ENCODE measurements at regions not wholly inside any gene's neighbourhood (a gene's known extent, or its start where the extent isn't known, plus 50 kb on each side); places are given as distances from the start of the nearest gene placed in this dataset.

DNA sequence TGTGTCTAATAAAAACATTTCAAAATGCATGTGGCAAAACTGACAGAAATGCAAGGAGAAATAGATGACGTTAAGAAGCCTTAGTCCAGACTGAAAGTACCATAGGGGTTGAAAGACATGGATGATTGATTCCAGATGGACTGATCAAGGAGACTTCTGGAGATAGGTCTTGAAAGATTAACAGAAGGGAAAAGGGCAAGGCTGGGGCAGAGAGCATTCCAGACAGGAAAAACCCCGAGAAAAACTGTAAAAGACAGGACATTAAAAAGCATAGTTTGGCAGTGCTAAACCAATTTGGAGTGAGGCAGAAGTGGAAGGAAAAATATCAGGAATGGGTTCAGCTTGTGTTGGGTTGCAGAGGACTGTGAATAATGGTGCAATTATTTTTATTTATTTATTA, 375.2 kb upstream of the SGO1 start:
- no peak overlapping the region for H2BK15ac ChIP-seq (ENCODE audit: low read length)
- no peak overlapping the region for H2BK12ac ChIP-seq (ENCODE audit: low read depth, low read length)
- H3K36me3 ChIP-seq (ENCODE audit: control insufficient read depth in 2 of 4, insufficient read depth in 4 of 4, low read length in 3 of 4) = no peaks in the 10 kb centered on the region
- no peaks in the 10 kb centered on the region for H3K9me3 ChIP-seq (ENCODE audit: insufficient read depth in 2 of 2, low read depth in 1 of 2, low read length in 1 of 2)
- no peaks in the 10 kb centered on the region for H3K79me2 ChIP-seq (ENCODE audit: control insufficient read depth in 1 of 2, insufficient read depth in 2 of 2, low read length in 2 of 2)
- H3K79me1 ChIP-seq (ENCODE audit: low read depth, low read length) = no peaks in the 10 kb centered on the region
- no peak overlapping the region for H3K4me2 ChIP-seq (ENCODE audit: insufficient read depth in 1 of 2, low read depth in 2 of 2, low read length in 2 of 2)
- no peak for DNase-seq (ENCODE audit: low read depth in 1 of 2, low spot score in 2 of 2)
- no peak overlapping the region for H4K8ac ChIP-seq (ENCODE audit: extremely low read depth, insufficient read depth, low read length)
- no peaks in the 10 kb centered on the region for H3K4me1 ChIP-seq (replicated peaks in 1 of 4; ENCODE audit: control insufficient read depth in 3 of 4, insufficient read depth in 4 of 4, low read length in 3 of 4)
- FAIRE-seq = no peak
- H3K56ac ChIP-seq (replicated peaks; ENCODE audit: insufficient read length, low read depth, low read length) = no peak overlapping the region
- no peak overlapping the region for H2AK5ac ChIP-seq (ENCODE audit: low read depth, low read length)
- H2BK20ac ChIP-seq (ENCODE audit: low read length) = no peak overlapping the region
- ChIA-PET POLR2A (ENCODE audit: partially characterized antibody) (no interaction called here), CTCF (ENCODE audit: partially characterized antibody) (no interaction called here)
- 89% methylated on average over 2 of the region's 2 CpGs; no CpG with 5 or more reads in 1 of the 2 experiments for WGBS, 2 experiments (ENCODE audit: extremely low coverage in 1 of 2, insufficient coverage in 1 of 2, insufficient read length in 1 of 2, insufficient replicate concordance in 2 of 2, low coverage in 1 of 2, low lambda C conversion rate in 2 of 2, missing lambda C conversion rate in 1 of 2)
- no peak overlapping the region for H2AFZ ChIP-seq (ENCODE audit: low read length)
- H3K18ac ChIP-seq (ENCODE audit: extremely low read depth, low read length) = no peak overlapping the region
- H3K27ac ChIP-seq (ENCODE audit: low read depth, low read length) = no peak overlapping the region
- no peak overlapping the region for H3K4me3 ChIP-seq (ENCODE audit: extremely low read depth in 1 of 4, insufficient read depth in 2 of 4, low read depth in 3 of 4, low read length in 4 of 4)
- H4K91ac ChIP-seq (replicated peaks; ENCODE audit: insufficient read length, low read length) = no peak overlapping the region
- no peak overlapping the region for H3K23ac ChIP-seq (ENCODE audit: insufficient read length)
- no peaks in the 10 kb centered on the region for H4K20me1 ChIP-seq (replicated peaks in 1 of 2; ENCODE audit: control insufficient read depth in 1 of 2, insufficient read depth in 2 of 2, low read length in 2 of 2)
- no peak overlapping the region for H3K9ac ChIP-seq (replicated peaks in 1 of 4; ENCODE audit: extremely low read depth in 1 of 4, low read depth in 3 of 4, low read length in 3 of 4)
- H2BK5ac ChIP-seq (ENCODE audit: low read depth, low read length) = no peak overlapping the region
- no peak overlapping the region for H2BK120ac ChIP-seq (replicated peaks; ENCODE audit: low read depth, low read length)
- no peak overlapping the region for H3K14ac ChIP-seq (ENCODE audit: insufficient read length)
- H3K27me3 ChIP-seq (replicated peaks in 1 of 4; ENCODE audit: control insufficient read depth in 3 of 4, extremely low read depth in 1 of 4, insufficient read depth in 3 of 4, low read length in 3 of 4) = no peaks in the 10 kb centered on the region
- no peak overlapping the region for H4K5ac ChIP-seq (ENCODE audit: insufficient read length, low read depth, low read length)
- no peaks in the 10 kb centered on the region for H3K23me2 ChIP-seq (ENCODE audit: low read depth, low read length)
- no peak overlapping the region for H3K4ac ChIP-seq (replicated peaks; ENCODE audit: insufficient read length, low read depth, low read length)
- TF ChIP-seq TAF7 (optimal IDR thresholded peaks at IDR 0.05; ENCODE audit: borderline replicate concordance, low read depth, low read length) = no peak
- no peak for TF ChIP-seq SUZ12 (IDR thresholded peaks at IDR 0.05; ENCODE audit: low read length)
- no peak for TF ChIP-seq NANOG (IDR thresholded peaks at IDR 0.05; ENCODE audit: insufficient read depth, low read depth, low read length, poor library complexity, severe bottlenecking)
- TF ChIP-seq TBP (IDR thresholded peaks at IDR 0.05; ENCODE audit: low read depth, low read length) = no peak
- TF ChIP-seq CTBP2 (IDR thresholded peaks at IDR 0.05; ENCODE audit: borderline replicate concordance, insufficient read depth, insufficient read length, low read length) = no peak
- TF ChIP-seq, protein P1, sequence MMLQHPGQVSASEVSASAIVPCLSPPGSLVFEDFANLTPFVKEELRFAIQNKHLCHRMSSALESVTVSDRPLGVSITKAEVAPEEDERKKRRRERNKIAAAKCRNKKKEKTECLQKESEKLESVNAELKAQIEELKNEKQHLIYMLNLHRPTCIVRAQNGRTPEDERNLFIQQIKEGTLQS (IDR thresholded peaks at IDR 0.05; ENCODE audit: insufficient read depth, low read depth, low read length) = no peak
- no peak for TF ChIP-seq BACH1 (IDR thresholded peaks at IDR 0.05; ENCODE audit: low read length)
- no peak for TF ChIP-seq TAF1 (IDR thresholded peaks at IDR 0.05; ENCODE audit: low read depth, low read length)
- no peak for TF ChIP-seq RXRA (IDR thresholded peaks at IDR 0.05; ENCODE audit: insufficient read depth, low read depth, low read length)
- no peak for TF ChIP-seq ASH2L (IDR thresholded peaks at IDR 0.05; ENCODE audit: low read length)
- no peak for TF ChIP-seq NRF1 (IDR thresholded peaks at IDR 0.05; ENCODE audit: low read depth, low read length)
- no peak for TF ChIP-seq CBX8 (IDR thresholded peaks at IDR 0.05; ENCODE audit: borderline replicate concordance, low read depth, low read length)
